AG09309 (cell line): ENCODE measurements at regions not wholly inside any gene's neighbourhood (a gene's known extent, or its start where the extent isn't known, plus 50 kb on each side); places are given as distances from the start of the nearest gene placed in this dataset.
A peak's percentile ranks its signal among the peaks of the same experiment; 100 is the strongest.

Experiments
- DNase-seq: peaks from one replicate; pipeline ENCODE4 v3.0.0-alpha.2; 2010; ENCODE audit warnings: low read depth
- H3K4me3 ChIP-seq: 2 replicates; pipeline ENCODE4 v1.5.1; 2011; ENCODE audit warnings: mild to moderate bottlenecking, low read depth, low read length, moderate library complexity; ENCODE audit not compliant: control insufficient read depth
- TF ChIP-seq, protein P1 (sequence below): IDR thresholded peaks from 2 replicates; pipeline ENCODE4 v1.5.1; 2011; ENCODE audit warnings: mild to moderate bottlenecking, low read depth, low read length, inconsistent platforms; ENCODE audit not compliant: insufficient read depth, control insufficient read depth; ENCODE audit errors: missing control alignments

DNA sequence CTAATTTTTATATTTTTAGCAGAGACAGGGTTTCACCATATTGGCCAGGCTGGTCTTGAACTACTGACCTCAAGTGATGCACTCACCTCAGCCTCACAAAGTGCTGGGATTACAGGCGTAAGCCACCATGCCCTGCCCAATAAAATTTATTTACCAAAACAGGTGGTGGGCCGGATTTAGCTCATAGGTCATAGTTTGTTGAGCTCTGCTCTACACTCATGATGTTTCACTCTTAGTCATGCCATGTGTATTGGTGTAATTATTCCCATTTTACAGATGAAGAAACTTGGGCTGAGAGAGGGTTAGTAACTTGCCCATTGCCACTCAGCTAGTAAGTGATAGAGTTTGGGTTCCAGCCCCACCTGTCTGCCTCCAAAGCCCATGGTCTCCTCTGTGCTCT lies 93.1 kb upstream of the WWC1 start:
- TF ChIP-seq, protein P1, sequence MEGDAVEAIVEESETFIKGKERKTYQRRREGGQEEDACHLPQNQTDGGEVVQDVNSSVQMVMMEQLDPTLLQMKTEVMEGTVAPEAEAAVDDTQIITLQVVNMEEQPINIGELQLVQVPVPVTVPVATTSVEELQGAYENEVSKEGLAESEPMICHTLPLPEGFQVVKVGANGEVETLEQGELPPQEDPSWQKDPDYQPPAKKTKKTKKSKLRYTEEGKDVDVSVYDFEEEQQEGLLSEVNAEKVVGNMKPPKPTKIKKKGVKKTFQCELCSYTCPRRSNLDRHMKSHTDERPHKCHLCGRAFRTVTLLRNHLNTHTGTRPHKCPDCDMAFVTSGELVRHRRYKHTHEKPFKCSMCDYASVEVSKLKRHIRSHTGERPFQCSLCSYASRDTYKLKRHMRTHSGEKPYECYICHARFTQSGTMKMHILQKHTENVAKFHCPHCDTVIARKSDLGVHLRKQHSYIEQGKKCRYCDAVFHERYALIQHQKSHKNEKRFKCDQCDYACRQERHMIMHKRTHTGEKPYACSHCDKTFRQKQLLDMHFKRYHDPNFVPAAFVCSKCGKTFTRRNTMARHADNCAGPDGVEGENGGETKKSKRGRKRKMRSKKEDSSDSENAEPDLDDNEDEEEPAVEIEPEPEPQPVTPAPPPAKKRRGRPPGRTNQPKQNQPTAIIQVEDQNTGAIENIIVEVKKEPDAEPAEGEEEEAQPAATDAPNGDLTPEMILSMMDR = no peak
- no peak overlapping the region for H3K4me3 ChIP-seq
- DNase-seq = no peak

DNA sequence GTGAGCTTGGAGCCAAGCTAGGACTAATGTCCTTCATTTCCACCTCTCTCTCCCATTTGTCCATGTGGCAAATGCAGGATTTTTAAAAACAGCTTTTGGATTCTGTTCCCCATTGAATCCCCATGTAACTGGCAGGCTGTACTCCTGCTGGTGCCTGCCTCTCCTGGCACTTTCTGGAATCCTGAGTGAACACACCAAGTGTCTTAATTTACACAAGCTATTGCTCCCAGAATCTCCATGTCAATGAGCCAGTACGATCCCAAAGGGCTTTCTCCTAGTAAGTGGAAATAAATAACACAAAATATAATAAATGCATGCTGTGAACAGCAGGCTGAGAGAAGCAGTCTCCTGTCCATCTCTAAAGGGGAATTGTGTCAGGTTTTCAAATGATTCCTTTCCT lies 88.4 kb upstream of the WWC1 start:
- DNase-seq = no peak
- no peak overlapping the region for H3K4me3 ChIP-seq
- TF ChIP-seq, protein P1 = no peak

- no peak overlapping the region for H3K4me3 ChIP-seq
- DNase-seq = no peak
- TF ChIP-seq, protein P1 = no peak
These were observed 87.3 kb upstream of the WWC1 start for GRCh38 chr5:168204165-168204564.

DNA sequence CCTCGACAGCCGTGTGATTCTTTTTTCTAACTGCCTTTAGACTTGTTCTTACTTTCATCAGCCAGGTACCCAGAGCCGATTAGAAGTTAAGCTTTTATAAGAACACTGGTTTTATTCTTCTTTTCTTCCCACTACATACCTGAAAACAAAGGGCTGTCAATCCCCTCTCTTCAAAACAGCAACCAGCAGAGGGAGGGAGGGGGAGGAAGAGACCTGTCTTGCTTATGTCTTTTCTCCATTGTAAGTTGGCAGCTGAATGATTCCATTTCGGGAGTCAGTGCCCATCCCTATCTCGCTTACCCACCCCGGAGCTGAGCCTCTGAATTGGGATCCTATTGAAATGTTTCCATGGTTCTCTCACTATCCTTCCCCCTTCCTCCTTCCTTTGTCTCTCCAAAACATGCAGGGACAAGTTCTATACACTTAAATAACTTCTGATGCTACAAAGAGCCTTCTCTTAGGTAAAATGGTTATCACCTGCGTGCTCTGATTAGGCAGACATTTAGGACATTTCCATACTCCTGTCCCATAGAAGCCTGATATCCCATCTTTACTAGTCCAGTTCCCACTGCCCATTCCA lies 83.9 kb upstream of the WWC1 start:
- H3K4me3 ChIP-seq = no peak overlapping the region
- TF ChIP-seq, protein P1 = no peak
- DNase-seq = no peak

GRCh38 chr5:168209244-168209995 lies 82.0 kb upstream of the WWC1 start:
- TF ChIP-seq, protein P1 = no peak
- no peak overlapping the region for H3K4me3 ChIP-seq
- DNase-seq = peak; percentile 10

- no peak overlapping the region for H3K4me3 ChIP-seq
- TF ChIP-seq, protein P1 = no peak
- DNase-seq = no peak
These were observed 81.4 kb upstream of the WWC1 start for GRCh38 chr5:168209997-168210396.
